ENCODE measurements at regions not wholly inside any gene's neighbourhood (a gene's known extent, or its start where the extent isn't known, plus 50 kb on each side); places are given as distances from the start of the nearest gene placed in this dataset.

DNA sequence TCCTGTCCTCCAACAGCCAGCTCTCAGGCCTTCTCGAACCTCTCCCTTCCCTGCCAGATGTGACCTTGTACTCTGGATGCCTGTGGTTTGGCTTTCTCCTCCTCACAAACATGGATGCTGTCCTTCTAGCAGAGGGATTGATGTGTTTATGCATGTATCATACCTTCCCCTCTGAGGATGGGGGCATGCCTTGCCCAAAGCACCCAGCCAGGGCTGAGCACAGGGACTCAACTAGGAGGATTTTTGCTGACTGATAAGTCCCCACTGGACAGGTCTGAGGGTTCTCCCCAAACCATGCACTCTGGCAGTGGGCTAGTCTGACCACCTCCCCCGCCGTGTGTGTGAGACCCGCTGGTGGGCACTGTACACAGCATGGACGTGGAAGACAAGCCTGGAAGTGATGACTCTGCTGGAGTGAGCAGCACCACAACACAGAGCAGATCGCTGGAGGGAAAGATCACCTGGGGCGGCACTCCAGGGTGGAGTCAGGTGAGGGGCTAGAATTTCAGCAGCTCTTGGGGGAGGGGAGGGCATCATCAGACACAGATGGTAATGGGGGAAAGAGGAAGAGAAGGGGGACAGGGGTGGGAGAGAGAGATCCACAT lies 360.3 kb upstream of the ZNF507 start:
- TF ChIP-seq, protein P1, sequence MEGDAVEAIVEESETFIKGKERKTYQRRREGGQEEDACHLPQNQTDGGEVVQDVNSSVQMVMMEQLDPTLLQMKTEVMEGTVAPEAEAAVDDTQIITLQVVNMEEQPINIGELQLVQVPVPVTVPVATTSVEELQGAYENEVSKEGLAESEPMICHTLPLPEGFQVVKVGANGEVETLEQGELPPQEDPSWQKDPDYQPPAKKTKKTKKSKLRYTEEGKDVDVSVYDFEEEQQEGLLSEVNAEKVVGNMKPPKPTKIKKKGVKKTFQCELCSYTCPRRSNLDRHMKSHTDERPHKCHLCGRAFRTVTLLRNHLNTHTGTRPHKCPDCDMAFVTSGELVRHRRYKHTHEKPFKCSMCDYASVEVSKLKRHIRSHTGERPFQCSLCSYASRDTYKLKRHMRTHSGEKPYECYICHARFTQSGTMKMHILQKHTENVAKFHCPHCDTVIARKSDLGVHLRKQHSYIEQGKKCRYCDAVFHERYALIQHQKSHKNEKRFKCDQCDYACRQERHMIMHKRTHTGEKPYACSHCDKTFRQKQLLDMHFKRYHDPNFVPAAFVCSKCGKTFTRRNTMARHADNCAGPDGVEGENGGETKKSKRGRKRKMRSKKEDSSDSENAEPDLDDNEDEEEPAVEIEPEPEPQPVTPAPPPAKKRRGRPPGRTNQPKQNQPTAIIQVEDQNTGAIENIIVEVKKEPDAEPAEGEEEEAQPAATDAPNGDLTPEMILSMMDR (IDR thresholded peaks at IDR 0.05) = no peak
- TF ChIP-seq POLR2A (IDR thresholded peaks at IDR 0.05; ENCODE audit: low read depth) (no peak), EP300 (IDR thresholded peaks at IDR 0.05) (no peak), POLR2AphosphoS5 (IDR thresholded peaks at IDR 0.05) (no peak)

Measured in esophagus muscularis mucosa (tissue), 4 donors.